GM18867 (cell line): ENCODE measurements at regions not wholly inside any gene's neighbourhood (a gene's known extent, or its start where the extent isn't known, plus 50 kb on each side); places are given as distances from the start of the nearest gene placed in this dataset.
"Not testable (repeated sequence)": the region's sequence is repeated elsewhere in the genome, so short reads cannot be mapped to it uniquely, and the experiment has no call there.

Source experiments
- ATAC-seq: cut with Tn5 transposase; IDR thresholded peaks from one replicate; pipeline ENCODE4 v1.9.1; 2021; ENCODE audit warnings: mild to moderate bottlenecking, moderate library complexity; ENCODE audit not compliant: unreplicated experiment

- no peak for ATAC-seq
Observed at GRCh38 chr4:129248621-129249020, 152.7 kb downstream of the C4orf33 start.

- ATAC-seq = no peak
Observed at GRCh38 chr4:129254126-129254525, 158.2 kb downstream of the C4orf33 start.

- no peak for ATAC-seq
Observed at GRCh38 chr4:129254526-129254925, 158.6 kb downstream of the C4orf33 start.

- ATAC-seq = no peak
Observed at GRCh38 chr4:129261584-129261983, 165.6 kb downstream of the C4orf33 start.

- peak; percentile 98 for ATAC-seq
Observed at GRCh38 chr4:129264008-129264657, 168.2 kb downstream of the C4orf33 start.

- no peak for ATAC-seq
Observed at GRCh38 chr4:129278868-129279267, 182.9 kb downstream of the C4orf33 start.

- no peak for ATAC-seq
Observed at GRCh38 chr4:129282293-129282692, 186.3 kb downstream of the C4orf33 start.

- ATAC-seq = not testable (repeated sequence)
Observed at GRCh38 chr4:129292194-129292593, 196.2 kb downstream of the C4orf33 start.

- ATAC-seq = no peak
Observed at GRCh38 chr4:129314781-129315180, 218.8 kb downstream of the C4orf33 start.

GRCh38 chr4:129322920-129323319, 227.0 kb downstream of the C4orf33 start:
- no peak for ATAC-seq

GRCh38 chr4:129323658-129324057, 227.7 kb downstream of the C4orf33 start:
- ATAC-seq = no peak

GRCh38 chr4:129326571-129327460, 230.9 kb downstream of the C4orf33 start:
- ATAC-seq = no peak

- no peak for ATAC-seq
Observed at GRCh38 chr4:129327637-129328036, 231.7 kb downstream of the C4orf33 start.

- no peak for ATAC-seq
Observed at GRCh38 chr4:129328162-129328561, 232.2 kb downstream of the C4orf33 start.

- ATAC-seq = no peak
Observed at GRCh38 chr4:129334136-129334535, 238.2 kb downstream of the C4orf33 start.

GRCh38 chr4:129335276-129335675, 239.3 kb downstream of the C4orf33 start:
- ATAC-seq = no peak

- no peak for ATAC-seq
Observed at GRCh38 chr4:129335818-129336217, 239.9 kb downstream of the C4orf33 start.

GRCh38 chr4:129336457-129337227, 240.7 kb downstream of the C4orf33 start:
- ATAC-seq = no peak

- ATAC-seq = no peak
Observed at GRCh38 chr4:129337228-129337620, 241.3 kb downstream of the C4orf33 start.

- ATAC-seq = no peak
Observed at GRCh38 chr4:129342819-129343408, 247.0 kb downstream of the C4orf33 start.

- peak; percentile 82 for ATAC-seq
Observed at GRCh38 chr4:129344058-129344457, 248.1 kb downstream of the C4orf33 start.
